Activated CD4-positive, CD25-positive, alpha-beta regulatory T cell treated with anti-CD3 and anti-CD28 coated beads, Interleukin-2, amount 50 U/mL, for 16 hours (primary cell): ENCODE measurements at regions not wholly inside any gene's neighbourhood (a gene's known extent, or its start where the extent isn't known, plus 50 kb on each side); places are given as distances from the start of the nearest gene placed in this dataset.

Source experiments
- DNase-seq: peaks from one replicate; pipeline ENCODE4 v3.0.0-alpha.2; 2020; ENCODE audit warnings: low read depth, low spot score

DNA sequence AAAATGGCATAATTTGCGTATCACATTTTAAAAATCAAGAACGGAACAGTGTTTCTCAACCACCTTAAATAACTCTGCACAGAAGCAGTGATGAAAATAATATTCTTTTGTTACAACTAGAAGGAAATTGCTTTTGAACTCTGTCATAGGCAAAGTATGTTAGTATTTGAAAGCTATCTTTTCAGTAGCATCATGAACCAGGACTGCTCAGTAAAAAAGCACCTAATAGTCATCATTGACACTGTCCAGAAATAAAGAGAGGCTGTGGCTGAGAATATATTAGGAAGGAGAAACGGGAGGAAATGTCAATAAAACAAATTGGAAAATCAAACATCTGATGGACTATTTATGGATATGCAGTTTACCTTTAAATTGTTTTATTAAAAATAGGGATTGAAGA, 237.2 kb upstream of the AKR1E2 start:
- DNase-seq = no peak

DNA sequence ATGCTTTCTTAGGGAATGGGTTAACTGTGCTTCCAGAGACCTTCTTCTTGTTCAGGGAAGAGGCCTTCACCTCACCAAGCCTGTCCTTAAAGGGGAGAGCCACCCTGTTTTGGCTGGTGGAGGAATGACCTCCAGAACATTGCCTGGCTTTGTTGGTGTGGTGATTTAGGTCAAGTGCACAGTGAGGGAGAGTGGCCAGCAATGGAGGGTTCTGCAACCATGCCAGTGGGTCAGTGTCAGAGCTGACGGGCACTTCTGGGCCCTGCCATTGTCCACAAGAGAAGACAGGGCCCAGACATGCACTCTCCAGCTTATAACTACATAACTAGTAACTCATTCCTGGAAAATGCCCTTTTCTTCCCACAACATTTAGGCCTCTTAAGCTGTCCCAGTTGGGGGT, 238.5 kb upstream of the AKR1E2 start:
- DNase-seq = no peak

DNA sequence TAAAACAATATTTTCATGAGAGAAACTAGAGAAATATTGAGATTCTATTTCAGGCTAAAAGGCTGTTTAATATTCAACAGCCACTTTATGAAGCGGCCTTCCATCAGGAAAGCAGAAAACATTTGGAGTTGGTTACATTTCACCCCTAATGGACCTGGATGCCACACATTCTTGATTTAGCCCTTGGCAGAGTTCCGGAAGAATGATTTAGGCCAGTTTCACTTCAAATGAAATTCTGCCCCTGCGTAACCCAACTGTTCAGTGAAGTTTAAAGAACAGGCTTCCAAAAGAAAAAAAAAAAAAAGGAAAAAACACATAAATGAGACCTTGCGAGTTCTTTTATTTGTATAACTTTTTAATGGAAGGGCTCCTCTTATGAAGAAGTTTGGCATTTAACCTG, 239.2 kb upstream of the AKR1E2 start:
- no peak for DNase-seq

DNA sequence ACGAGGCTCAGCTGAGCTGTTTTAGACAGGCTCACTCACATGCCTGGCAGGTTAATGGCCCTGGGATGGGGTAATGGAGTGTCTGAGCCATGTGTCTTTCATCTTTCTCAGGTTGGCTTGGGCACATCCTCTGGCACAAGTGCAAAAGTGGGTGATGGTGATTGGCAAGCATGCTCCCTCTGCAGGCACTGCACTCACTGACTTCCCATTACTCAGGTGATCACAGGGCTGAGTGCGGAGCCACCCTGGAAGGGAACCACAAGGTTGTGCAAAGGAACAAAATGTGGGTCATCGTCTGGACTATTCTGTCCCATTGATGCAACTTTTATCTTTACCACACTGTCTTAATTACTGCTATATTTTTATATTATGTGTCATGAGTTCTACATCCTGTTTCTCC, 244.1 kb upstream of the AKR1E2 start:
- DNase-seq = no peak

DNA sequence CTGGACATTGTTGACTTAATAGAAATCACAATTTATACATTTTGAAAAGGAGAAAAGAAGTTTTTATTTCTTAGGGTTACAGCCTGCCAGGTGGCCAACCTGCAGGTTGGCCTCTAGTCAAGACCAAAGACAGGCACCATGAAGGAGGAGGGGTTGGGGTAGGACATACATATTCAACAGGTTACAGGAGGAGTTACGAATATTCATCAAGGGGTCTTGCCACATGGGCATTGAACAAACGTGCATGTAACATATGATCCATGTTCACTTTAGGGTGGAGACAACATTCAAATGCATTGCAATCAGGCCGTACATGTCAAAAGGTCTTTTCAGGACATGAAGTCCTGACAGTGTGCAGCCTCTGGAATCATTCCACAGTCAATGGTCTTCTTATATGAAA, 246.2 kb upstream of the AKR1E2 start:
- DNase-seq = no peak

DNA sequence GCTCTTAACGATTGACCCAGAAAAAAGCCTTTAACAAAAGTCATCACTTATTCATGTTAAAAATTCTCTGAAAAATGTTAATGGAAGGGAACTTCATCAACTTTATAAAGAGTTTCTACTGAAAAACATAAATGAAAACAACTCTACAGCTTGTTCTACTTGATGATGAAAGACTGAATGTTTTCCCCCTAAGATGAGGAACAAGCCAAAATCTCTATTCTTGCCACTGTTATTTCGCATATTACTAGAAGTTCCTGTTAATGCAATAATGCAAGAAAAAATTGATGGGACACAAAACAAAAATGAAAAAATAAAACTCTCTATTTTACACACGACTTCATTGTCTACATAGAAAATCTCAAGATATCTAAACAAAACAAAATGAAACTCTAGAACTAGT, 249.8 kb upstream of the AKR1E2 start:
- no peak for DNase-seq

DNA sequence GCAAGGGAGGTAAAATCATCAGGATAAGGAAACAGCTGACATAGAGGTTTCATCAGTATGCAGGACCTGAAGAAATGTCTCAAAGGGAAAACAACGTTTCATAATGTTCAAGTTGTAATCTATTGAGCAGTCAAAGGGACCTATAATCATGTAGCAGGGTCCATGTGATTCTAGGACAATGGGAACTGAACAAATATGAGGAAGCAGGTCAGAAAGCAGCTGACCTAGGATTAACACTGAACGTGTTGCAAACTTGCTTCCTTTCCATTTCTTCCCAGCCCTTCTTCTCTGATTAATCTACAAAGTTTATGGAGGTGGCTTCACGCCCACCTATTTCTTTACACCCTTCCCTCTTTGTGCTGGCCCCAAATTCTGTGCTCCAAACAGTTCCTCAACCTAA, 256.9 kb upstream of the AKR1E2 start:
- DNase-seq = no peak

DNA sequence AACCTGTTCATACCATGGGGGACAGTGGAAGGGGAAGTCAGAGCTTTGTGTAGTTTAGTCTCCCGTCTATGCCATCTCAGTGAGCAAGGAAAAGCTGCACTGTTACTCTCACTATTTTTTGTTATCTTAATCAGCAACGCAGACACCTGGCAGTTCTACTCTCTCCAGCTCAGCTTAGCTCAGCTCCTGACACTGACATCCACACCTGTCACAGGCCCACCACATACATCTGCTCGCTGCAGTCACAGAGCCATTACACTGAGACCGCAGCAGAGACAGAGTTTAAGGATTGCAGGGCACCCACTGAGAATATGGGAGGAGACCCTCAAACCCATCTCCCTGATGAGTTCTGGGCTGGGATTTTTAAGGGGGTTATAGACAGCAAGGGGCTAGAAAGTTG, 257.3 kb upstream of the AKR1E2 start:
- DNase-seq = no peak

DNA sequence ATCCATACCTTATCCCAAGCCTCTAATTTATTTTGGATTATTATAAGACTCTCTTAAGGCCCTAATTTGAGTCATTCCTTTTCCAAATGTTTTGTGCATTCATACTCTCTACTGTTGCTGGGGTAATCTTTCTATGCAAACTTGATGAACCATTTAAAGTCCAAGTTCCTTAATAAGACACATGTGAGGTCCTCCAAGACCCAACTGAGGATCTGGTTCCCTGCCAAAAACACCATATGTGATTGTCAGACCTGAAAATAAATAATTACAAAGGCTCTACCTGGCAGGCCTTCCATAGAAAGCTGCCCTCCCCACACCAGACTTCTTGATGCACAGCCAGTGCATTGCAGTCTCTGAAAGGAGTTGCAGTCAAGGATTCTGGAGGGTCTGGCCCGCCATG, 257.9 kb upstream of the AKR1E2 start:
- no peak for DNase-seq

DNA sequence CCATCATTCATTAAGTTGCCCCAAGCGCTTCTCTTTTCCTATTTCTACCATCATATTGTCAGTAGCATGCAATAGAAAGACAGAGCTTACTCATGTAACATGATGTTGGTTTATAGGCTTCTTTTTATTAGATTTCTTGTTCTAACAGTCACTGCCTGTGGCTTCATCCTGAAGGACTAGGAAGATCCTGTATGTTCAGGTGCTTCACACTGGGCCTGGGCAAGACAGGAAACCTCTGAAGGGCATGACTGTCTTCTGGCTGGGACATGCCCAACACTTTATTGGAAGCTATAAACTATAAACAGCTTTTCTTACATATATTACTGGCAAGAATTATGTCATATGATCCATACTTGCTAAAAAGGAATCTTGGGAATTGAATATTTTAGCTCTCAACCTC, 258.4 kb upstream of the AKR1E2 start:
- DNase-seq = no peak

DNA sequence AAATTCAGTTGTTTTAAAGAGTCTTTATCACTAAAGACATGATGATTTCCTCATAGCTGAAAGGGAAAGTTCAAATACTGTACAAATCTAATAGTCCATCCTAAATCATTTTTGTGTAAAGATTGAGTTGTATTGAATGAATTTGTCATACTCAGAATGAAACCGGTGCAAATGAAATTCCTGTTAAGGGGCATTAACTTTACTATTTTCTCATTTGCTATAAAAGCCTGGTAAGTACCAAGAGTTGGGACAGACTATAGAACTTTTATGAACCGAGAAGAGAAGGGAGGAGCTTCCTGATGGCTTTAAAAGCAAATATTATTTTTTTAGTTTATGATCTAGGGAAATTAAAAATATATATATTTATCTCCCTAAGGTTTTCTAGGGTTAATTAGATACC, 260.0 kb upstream of the AKR1E2 start:
- no peak for DNase-seq

DNA sequence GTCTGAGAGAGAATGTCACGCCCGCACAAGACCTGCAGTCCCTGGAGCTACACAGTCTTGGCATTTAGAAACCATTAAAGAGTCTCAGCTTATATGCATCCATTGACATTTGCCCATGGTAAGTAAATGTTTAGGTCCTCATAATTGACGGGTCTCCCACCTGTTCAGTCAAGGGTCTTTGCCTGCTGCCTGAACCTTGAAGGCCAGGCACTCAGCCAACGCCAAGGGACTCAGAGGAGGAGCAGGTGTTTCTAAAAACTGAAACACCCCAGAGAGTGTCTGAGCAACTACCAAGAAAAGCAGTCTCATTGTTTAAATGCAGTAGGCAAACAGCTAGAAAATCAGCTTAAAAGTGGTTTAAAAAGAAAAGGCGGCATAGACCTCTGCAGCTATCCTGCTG, 264.7 kb upstream of the AKR1E2 start:
- no peak for DNase-seq

DNA sequence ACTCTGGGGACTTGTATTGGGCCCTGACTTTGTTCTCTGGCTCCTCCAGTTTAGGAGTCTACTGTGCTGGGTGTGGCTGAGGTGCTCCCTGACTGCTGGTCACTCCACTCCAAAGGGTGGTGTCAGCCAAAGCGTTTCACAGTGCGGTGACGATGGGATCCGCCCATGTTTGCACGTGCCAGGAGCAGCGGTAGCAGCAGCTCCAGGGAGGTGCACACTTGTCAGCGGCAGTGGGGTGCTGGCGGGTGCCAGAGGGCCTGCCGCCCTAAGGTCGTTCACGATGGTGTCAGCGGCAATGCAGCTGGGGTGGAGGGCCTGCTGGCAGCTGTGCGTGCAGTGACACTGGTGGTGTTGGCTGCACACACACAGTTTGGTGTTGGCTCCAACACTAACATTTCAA, 268.5 kb upstream of the AKR1E2 start:
- DNase-seq = no peak

DNA sequence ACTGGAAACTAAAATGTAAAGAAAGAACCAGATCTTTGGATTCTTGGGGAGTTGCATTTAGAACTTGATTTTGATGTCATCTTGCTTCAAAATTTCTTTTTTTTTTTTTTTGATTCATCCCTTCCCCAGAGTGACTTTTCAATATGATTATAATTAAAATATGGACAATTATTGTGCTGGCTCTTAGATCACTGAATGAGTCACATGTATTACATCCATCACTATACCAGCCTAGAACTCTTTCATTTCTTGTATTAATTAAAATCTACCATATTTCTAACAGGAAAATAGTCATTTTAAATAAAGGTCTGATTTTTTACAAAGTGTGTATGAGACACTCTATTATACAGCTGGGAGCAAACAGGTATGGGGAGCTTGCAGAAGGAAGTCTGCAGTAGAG, 269.5 kb upstream of the AKR1E2 start:
- DNase-seq = no peak

DNA sequence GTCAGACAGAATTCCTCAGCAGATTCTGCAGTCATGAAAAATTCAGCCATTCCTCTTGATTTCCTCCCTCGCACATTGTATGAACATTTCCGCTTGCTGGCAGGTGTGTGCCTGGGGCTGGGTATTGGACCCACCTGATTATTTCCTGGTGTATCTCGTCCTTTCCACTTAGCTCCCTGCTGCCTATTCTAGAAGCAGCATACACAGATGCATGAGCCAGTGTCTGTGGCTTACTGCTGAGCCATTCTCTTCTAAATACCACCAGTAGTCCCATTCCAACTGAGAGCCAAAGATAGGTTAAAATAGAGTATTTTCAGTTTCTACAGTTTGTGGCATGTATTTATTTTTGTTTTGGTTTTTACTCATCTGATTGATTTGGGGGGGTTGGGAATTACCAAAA, 270.1 kb upstream of the AKR1E2 start:
- DNase-seq = no peak

DNA sequence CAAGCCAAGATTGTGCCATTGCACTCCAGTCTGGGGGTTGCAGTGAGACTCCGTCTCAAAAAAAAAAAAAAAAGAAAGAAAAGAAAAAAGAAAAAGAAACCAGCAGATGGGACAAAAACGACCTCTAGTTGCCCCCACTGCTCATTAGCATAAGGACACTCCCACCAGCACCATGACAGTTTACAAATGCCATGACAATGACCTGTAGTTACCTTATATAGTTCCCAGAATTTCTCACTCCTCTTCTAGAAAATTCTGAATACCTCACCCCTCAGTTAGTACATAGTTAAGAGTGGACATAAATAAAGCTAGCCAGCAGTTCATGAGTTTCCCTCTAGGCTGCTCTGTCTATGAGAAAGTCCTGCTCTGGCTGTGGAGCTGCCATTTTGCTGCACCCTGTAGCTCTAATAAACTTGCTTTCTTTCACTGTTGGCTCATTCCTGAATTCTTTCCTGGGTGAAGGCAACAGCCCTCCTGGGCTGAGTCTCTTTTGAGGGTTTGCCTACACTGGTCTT, 276.8 kb upstream of the AKR1E2 start:
- no peak for DNase-seq

DNA sequence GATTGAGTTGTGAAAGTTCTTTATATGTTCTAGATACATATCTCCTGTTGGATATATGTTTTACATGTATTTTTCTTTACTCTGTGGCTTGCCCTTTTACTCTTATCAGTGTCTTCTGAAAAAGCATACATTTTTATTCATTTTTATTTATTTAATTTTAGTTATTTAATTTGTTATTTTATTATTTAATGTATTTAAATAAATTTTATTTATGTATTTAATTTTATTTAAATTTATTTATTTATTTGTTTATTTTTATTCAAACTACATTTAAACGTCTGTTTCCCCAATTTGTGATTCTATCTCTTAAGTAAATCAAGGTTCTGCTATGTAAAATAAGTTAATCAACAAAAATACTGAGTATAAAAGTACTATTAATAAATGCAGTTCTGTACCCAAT, 279.1 kb upstream of the AKR1E2 start:
- DNase-seq = no peak

DNA sequence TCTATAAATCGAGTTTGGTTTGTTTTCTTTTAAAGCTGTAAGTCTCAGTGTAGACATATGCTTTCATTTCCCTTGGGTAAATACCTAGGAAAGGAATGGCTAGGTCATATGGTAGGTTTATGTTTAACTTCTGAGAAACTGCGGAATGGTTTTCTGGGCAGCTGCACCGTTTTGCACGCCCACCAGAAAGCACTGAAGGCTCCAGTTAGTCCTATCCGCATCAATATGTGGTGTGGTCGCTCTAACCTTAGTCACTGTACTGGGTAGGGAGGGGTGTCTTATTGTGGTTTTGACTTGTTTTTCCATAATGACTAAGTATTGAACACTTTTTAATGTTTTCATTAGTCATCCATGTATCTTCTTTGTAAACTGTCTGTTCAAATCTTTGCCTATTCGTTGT, 279.5 kb upstream of the AKR1E2 start:
- DNase-seq = no peak

DNA sequence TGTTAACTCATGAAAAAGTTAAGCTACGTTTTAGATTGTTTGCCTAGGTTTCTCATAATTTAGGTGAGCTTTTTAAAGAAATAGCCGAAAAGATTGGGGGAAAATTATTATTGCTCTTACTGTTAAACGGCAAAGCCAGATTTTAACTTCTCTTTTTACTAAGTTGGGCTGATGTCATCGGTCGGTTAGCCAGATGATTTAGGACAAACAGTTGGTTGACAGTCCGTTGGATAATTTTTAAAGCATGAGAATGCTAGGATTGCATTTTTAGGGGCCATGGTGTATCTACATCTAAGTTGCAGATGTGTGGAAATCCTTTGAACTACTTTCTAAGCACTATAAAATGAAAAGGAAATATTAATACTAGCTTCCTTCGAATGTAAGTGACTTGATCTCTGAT, 280.9 kb upstream of the AKR1E2 start:
- DNase-seq = no peak

DNA sequence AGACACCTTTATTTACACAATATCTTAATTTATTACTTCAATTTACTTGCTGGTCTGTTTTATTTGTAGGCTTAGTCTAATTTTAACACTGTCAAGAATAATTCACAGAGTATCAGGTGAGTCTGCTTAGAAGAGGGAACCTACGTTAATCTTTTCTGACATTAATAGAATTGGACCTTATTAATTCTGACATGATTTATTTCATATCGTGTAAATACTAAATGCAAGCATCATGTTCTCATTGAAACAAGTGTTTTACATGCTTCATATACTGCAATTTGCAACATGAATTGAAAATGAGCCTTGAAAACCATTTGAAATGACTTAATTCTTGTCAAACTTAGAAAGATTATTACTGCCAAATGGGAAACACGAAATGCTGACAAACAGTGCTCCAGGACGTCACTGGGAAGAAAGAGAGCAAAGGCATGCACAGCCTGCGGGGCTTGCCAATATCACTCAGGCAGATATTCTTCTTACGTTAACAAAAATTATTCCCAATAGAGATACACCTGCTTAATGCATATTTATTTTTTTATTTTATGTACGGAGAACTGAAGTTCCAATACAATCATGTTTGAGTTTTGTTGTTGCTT, 282.0 kb upstream of the AKR1E2 start:
- DNase-seq = no peak

DNA sequence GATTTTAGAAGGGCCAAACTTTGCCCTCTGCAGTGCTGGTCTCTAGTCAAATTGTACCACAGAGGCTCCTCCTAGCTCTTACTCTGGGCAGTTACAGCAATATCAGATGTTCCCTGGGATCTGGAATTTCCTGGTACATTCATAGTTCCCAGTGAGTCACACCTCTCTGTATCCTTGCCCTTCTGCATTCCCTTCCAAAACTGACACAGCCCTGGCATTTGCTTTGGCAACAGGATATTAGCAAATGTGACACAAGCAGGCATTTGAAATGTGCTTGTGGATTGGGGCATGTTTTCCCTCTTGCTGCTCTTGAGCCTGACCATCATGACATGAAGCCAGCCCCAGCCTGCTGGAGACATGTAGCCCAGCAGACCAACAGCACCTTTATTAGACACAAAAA, 284.7 kb upstream of the AKR1E2 start:
- DNase-seq = no peak

DNA sequence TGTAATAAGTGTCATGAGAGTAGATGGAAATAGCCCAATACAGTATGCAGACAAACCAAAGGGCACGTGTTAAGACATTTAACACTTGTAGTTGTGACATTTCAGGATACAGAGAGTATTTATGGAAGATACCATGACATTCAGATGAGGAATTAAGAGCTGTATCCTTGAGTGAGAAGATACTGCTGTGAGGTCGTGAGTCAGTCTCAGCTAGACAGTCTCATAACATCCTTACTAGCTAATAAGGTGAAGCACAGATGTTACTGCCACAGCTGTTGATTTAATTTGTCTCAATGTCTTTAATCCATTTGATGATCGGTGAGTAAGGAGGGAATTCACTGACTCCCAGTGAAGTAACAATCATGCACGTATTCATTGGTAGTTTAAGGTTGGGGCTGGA, 288.0 kb upstream of the AKR1E2 start:
- no peak for DNase-seq

DNA sequence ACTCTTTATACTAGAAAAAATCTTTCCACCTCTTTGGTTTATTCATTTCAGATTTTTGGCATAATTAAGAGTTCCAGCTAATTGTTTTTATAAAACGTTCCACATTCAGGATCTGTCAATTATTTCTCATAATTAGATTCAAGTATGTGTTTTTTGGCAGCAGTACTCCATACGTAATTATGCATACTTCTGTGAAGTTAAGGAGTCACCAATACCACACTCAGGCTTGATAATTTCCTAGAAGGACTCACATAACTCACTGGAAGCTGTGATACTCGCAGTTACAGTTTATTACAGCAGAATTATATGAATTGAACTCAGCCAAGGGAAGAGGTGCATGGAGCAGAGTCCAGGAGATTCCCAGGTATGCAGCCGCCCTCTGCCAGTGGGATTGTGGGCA, 290.5 kb upstream of the AKR1E2 start:
- DNase-seq = no peak

DNA sequence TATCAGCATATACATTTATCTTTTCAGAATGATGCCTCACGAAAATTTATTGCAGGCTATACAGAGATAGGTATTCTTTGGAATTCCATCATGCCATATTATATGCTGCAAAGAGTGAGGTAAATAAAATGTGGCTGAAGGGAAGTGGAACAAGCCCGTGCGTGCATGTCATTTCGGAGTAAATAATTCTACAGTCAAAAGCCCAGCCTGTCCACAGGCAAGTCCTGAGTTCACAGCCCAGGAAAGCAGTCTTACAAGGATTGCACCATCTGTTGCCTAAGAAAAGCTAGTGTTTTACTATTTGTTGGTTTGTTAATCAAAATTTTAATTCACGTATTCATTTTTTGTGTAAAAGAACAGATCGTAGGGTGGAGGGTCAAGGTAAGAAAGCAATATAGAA, 292.4 kb upstream of the AKR1E2 start:
- no peak for DNase-seq
